Astrocyte of the spinal cord (primary cell): ENCODE measurements at regions not wholly inside any gene's neighbourhood (a gene's known extent, or its start where the extent isn't known, plus 50 kb on each side); places are given as distances from the start of the nearest gene placed in this dataset.

Source experiments
- DNase-seq: peaks from one replicate; pipeline ENCODE4 v3.0.0; 2011; ENCODE audit warnings: low read depth, low spot score
- H3K4me3 ChIP-seq: 2 replicates; pipeline ENCODE4 v1.5.1; 2011; ENCODE audit warnings: low read depth, mild to moderate bottlenecking, low read length, moderate library complexity
- CTCF ChIP-seq: IDR thresholded peaks from 2 replicates; pipeline ENCODE4 v1.5.1; 2012; ENCODE audit warnings: low read depth, mild to moderate bottlenecking, low read length, inconsistent platforms
- in situ Hi-C: cut with HindIII; loops from 2 replicates; pipeline ENCODE4 v1.10.0; 2017; ENCODE audit warnings: low sequenced_read_pairs

GRCh38 chr10:131657985-131658330 lies 242.8 kb upstream of the PPP2R2D start:
- in situ Hi-C loops, result no loop called here
- no peak for TF ChIP-seq CTCF
- no peak for DNase-seq
- no peak overlapping the region for H3K4me3 ChIP-seq

- H3K4me3 ChIP-seq, result no peak overlapping the region
- in situ Hi-C loops, result no loop called here
- DNase-seq, result no peak
- no peak for TF ChIP-seq CTCF
These were observed 242.2 kb upstream of the PPP2R2D start for GRCh38 chr10:131658476-131659110.

- no peak overlapping the region for H3K4me3 ChIP-seq
- in situ Hi-C loops, result no loop called here
- no peak for DNase-seq
- no peak for TF ChIP-seq CTCF
These were observed 240.4 kb upstream of the PPP2R2D start for GRCh38 chr10:131660427-131660826.

GRCh38 chr10:131662851-131663250 lies 238.0 kb upstream of the PPP2R2D start:
- DNase-seq, result no peak
- no peak for TF ChIP-seq CTCF
- in situ Hi-C loops, result no loop called here
- no peak overlapping the region for H3K4me3 ChIP-seq

GRCh38 chr10:131663351-131663750 lies 237.5 kb upstream of the PPP2R2D start:
- no peak for DNase-seq
- in situ Hi-C loops, result no loop called here
- H3K4me3 ChIP-seq, result no peak overlapping the region
- TF ChIP-seq CTCF, result no peak

- no peak overlapping the region for H3K4me3 ChIP-seq
- no peak for DNase-seq
- in situ Hi-C loops, result no loop called here
- TF ChIP-seq CTCF, result no peak
These were observed 234.7 kb upstream of the PPP2R2D start for GRCh38 chr10:131666091-131666490.

GRCh38 chr10:131667047-131667446 lies 233.8 kb upstream of the PPP2R2D start:
- H3K4me3 ChIP-seq, result no peak overlapping the region
- TF ChIP-seq CTCF, result no peak
- in situ Hi-C loops, result no loop called here
- no peak for DNase-seq
